Endothelial cell (in vitro differentiated cells): ENCODE measurements at regions not wholly inside any gene's neighbourhood (a gene's known extent, or its start where the extent isn't known, plus 50 kb on each side); places are given as distances from the start of the nearest gene placed in this dataset.

Source experiments
- DNase-seq: peaks from one replicate; pipeline ENCODE4 v3.0.0; 2021; ENCODE audit warnings: low spot score
- H3K27ac Mint-ChIP-seq: one replicate; pipeline ENCODE4 v1.8.0; 2021; ENCODE audit warnings: mixed read lengths, inconsistent platforms; ENCODE audit not compliant: unreplicated experiment
- H3K27me3 Mint-ChIP-seq: one replicate; pipeline ENCODE4 v1.8.0; 2021; ENCODE audit warnings: mild to moderate bottlenecking, moderate library complexity, mixed read lengths, inconsistent platforms; ENCODE audit not compliant: unreplicated experiment
- H3K36me3 Mint-ChIP-seq: one replicate; pipeline ENCODE4 v1.8.0; 2021; ENCODE audit warnings: mild to moderate bottlenecking, low read depth, mixed read lengths, inconsistent platforms; ENCODE audit not compliant: unreplicated experiment
- H3K4me1 Mint-ChIP-seq: one replicate; pipeline ENCODE4 v1.8.0; 2021; ENCODE audit warnings: mild to moderate bottlenecking, mixed read lengths, inconsistent platforms; ENCODE audit not compliant: unreplicated experiment
- H3K4me3 Mint-ChIP-seq: one replicate; pipeline ENCODE4 v1.8.0; 2021; ENCODE audit warnings: mild to moderate bottlenecking, mixed read lengths, inconsistent platforms; ENCODE audit not compliant: unreplicated experiment
- H3K9me3 Mint-ChIP-seq: one replicate; pipeline ENCODE4 v1.8.0; 2021; ENCODE audit warnings: mixed read lengths, inconsistent platforms; ENCODE audit not compliant: unreplicated experiment
- TF ChIP-seq, protein P1 (sequence below): fragments of 200-600 bp; sonication (generic); IDR thresholded peaks from one replicate; pipeline ENCODE4 v1.5.0; 2021; ENCODE audit warnings: antibody characterized with exemption; ENCODE audit not compliant: unreplicated experiment

DNA sequence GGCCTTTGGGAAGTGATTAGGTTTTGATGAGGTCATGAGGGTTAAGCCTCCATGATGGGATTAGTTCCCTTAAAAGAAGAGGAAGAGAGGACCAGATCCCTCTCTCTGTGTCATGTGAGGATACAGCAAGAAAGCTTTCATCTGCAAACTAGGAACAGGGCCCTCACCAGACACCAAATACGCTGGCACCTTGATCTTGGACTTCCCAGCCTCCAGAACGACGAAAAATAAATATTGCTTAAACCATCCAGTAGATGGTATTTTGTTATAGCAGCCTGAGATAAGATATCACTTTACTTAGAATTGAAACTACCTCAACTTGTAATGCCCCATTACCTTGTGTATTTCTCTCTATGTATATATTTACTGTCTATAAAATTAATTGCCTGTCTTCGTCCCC is 65.4 kb upstream of the NNAT start:
- TF ChIP-seq, protein P1, sequence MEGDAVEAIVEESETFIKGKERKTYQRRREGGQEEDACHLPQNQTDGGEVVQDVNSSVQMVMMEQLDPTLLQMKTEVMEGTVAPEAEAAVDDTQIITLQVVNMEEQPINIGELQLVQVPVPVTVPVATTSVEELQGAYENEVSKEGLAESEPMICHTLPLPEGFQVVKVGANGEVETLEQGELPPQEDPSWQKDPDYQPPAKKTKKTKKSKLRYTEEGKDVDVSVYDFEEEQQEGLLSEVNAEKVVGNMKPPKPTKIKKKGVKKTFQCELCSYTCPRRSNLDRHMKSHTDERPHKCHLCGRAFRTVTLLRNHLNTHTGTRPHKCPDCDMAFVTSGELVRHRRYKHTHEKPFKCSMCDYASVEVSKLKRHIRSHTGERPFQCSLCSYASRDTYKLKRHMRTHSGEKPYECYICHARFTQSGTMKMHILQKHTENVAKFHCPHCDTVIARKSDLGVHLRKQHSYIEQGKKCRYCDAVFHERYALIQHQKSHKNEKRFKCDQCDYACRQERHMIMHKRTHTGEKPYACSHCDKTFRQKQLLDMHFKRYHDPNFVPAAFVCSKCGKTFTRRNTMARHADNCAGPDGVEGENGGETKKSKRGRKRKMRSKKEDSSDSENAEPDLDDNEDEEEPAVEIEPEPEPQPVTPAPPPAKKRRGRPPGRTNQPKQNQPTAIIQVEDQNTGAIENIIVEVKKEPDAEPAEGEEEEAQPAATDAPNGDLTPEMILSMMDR = no peak
- Mint-ChIP-seq H3K27me3 (peaks cover 7% of the 10 kb centered on the region), H3K4me3 (no peak overlapping the region), H3K9me3 (peaks cover 6% of the 10 kb centered on the region), H3K27ac (no peak overlapping the region), H3K4me1 (no peaks in the 10 kb centered on the region), H3K36me3 (peaks cover 30% of the 10 kb centered on the region)
- DNase-seq = no peak

DNA sequence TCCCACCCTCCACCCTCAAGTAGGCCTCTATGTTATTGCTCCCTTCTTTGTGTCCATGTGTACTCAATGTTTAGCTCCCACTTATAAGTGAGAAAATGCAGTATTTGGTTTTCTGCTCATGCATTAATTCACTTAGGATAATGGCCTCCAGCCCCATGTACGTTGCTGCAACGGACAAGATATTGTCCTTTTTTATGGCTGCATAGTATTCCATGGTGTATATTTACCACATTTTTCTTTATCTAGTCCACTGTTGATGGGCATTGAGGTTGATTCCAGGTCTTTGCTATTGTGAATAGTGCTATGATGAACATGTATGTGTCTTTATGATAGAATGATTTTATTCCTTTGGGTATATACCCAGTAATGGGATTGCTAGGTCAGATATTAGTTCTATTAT is 64.1 kb upstream of the NNAT start:
- DNase-seq = no peak
- H3K27ac Mint-ChIP-seq = no peak overlapping the region
- peaks cover 6% of the 10 kb centered on the region for H3K9me3 Mint-ChIP-seq
- no peaks in the 10 kb centered on the region for H3K4me1 Mint-ChIP-seq
- peaks cover 7% of the 10 kb centered on the region for H3K27me3 Mint-ChIP-seq
- TF ChIP-seq, protein P1 = no peak
- peaks cover 30% of the 10 kb centered on the region for H3K36me3 Mint-ChIP-seq
- H3K4me3 Mint-ChIP-seq = no peak overlapping the region

DNA sequence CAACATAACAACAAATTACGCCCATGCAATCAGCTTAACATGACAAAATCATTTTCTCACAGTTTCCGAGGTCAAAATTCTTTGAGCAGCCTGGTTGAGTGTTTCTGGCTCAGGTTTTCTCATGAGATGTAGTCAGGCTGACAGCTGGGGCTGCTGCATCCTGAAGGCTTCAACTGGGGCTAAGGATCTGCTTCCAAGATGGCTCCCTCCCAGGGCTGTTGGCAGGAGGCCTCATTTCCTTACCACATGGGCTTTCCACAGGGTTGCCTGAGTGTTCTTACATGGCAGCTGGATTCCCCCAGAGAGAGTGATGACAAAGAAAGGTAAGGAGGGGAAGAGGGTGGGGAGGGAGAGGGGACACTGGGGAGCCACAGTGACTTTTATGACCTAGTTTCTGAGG is 63.1 kb upstream of the NNAT start:
- no peaks in the 10 kb centered on the region for H3K4me1 Mint-ChIP-seq
- TF ChIP-seq, protein P1 = no peak
- H3K27me3 Mint-ChIP-seq = peaks cover 7% of the 10 kb centered on the region
- peaks cover 30% of the 10 kb centered on the region for H3K36me3 Mint-ChIP-seq
- H3K4me3 Mint-ChIP-seq = no peak overlapping the region
- peaks cover 6% of the 10 kb centered on the region for H3K9me3 Mint-ChIP-seq
- no peak overlapping the region for H3K27ac Mint-ChIP-seq
- no peak for DNase-seq

DNA sequence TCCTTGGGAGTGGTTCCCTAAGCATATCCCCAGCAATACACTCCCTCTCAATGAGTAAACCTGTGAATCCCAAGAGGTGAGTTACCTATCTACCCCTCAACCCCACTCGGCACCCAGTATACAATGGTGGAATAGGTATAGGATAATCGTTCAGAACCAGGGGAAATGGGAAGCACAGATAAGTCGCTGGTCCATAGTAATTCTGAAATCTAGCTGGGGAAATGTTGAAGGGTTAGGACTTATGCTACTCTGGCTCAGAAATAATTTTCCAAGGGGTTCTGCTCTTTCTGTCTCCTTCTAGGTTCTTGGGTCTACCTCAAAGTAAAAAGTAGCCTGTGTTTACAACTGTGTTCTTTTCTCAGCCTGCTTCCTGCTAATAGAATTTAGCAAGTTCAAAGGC is 62.3 kb upstream of the NNAT start:
- Mint-ChIP-seq H3K36me3 (peaks cover 28% of the 10 kb centered on the region), H3K27me3 (peaks cover 7% of the 10 kb centered on the region), H3K4me1 (no peaks in the 10 kb centered on the region), H3K9me3 (peaks cover 6% of the 10 kb centered on the region), H3K27ac (no peak overlapping the region), H3K4me3 (no peak overlapping the region)
- TF ChIP-seq, protein P1 = no peak
- DNase-seq = no peak

DNA sequence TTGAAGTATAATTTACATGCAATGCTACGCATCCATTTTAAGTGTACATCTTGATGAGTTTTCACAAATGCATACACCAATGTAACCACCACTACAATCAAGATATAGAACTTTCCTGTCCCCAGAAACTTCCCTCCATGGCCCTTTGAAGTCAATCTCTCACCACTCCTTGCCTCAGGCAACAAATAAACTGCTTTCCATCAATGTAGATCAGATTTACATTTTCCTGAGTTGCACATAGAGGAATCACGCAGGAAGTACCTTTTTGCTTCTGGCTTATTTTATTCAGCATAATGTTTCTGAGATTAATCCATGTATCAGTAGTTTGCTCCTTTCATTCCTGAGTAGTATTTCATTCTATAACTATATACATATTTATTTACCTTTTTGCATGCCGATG is 59.6 kb upstream of the NNAT start:
- Mint-ChIP-seq H3K9me3 (peaks cover 3% of the 10 kb centered on the region), H3K27ac (no peak overlapping the region), H3K27me3 (peaks cover 4% of the 10 kb centered on the region), H3K4me3 (no peak overlapping the region), H3K4me1 (peaks cover 15% of the 10 kb centered on the region), H3K36me3 (peaks cover 15% of the 10 kb centered on the region)
- TF ChIP-seq, protein P1 = no peak
- DNase-seq = no peak
